Loucy (cell line): ENCODE measurements at regions not wholly inside any gene's neighbourhood (a gene's known extent, or its start where the extent isn't known, plus 50 kb on each side); places are given as distances from the start of the nearest gene placed in this dataset.

ENCODE experiments used
- H2AFZ ChIP-seq: fragments of 200-600 bp; sonication (generic); 2 replicates; pipeline ENCODE4 v1.6.0; 2016; ENCODE audit warnings: antibody characterized with exemption, mild to moderate bottlenecking, low read length, moderate library complexity
- H3F3A ChIP-seq: fragments of 200-600 bp; 2 replicates; pipeline ENCODE4 v1.6.0; 2016; ENCODE audit warnings: antibody characterized with exemption, low read depth, mild to moderate bottlenecking
- H3K27me3 ChIP-seq: fragments of 200-600 bp; sonication (generic); 2 replicates; pipeline ENCODE4 v1.6.1; 2014; ENCODE audit warnings: low read length, mild to moderate bottlenecking; ENCODE audit not compliant: insufficient read depth, poor library complexity, severe bottlenecking
- H3K36me3 ChIP-seq: fragments of 200-600 bp; sonication (generic); 2 replicates; pipeline ENCODE4 v1.6.1; 2016; ENCODE audit warnings: low read length; ENCODE audit not compliant: insufficient read depth
- H3K4me1 ChIP-seq: fragments of 200-600 bp; sonication (generic); 2 replicates; pipeline ENCODE4 v1.5.1; 2014; ENCODE audit warnings: low read length, mild to moderate bottlenecking; ENCODE audit not compliant: insufficient read depth, poor library complexity, severe bottlenecking
- H3K4me2 ChIP-seq: fragments of 200-600 bp; sonication (generic); 2 replicates; pipeline ENCODE4 v1.6.0; 2014; ENCODE audit warnings: antibody characterized with exemption, low read length, low read depth, mild to moderate bottlenecking; ENCODE audit not compliant: poor library complexity, severe bottlenecking
- H3K4me3 ChIP-seq: fragments of 200-600 bp; sonication (generic); 2 replicates; pipeline ENCODE4 v1.5.1; 2014; ENCODE audit warnings: low read length, mild to moderate bottlenecking, mixed read lengths; ENCODE audit not compliant: poor library complexity, severe bottlenecking
- H3K79me2 ChIP-seq: fragments of 200-600 bp; sonication (generic); 2 replicates; pipeline ENCODE4 v1.6.1; 2014; ENCODE audit warnings: low read length; ENCODE audit not compliant: insufficient read depth
- H3K9ac ChIP-seq: fragments of 200-600 bp; sonication (generic); 2 replicates; pipeline ENCODE4 v1.6.0; 2014; ENCODE audit warnings: mild to moderate bottlenecking, low read depth, low read length, moderate library complexity; ENCODE audit not compliant: poor library complexity, severe bottlenecking
- H3K9me2 ChIP-seq: fragments of 200-600 bp; sonication (generic); replicated peaks from 2 replicates; pipeline ENCODE4 v1.6.1; 2016; ENCODE audit warnings: low read depth, low read length, mixed read lengths
- H3K9me3 ChIP-seq: fragments of 200-600 bp; sonication (generic); 2 replicates; pipeline ENCODE4 v1.6.1; 2014; ENCODE audit warnings: mild to moderate bottlenecking, antibody characterized with exemption, low read length, low read depth; ENCODE audit not compliant: insufficient read depth
- H4K20me1 ChIP-seq: fragments of 200-600 bp; sonication (generic); 2 replicates; pipeline ENCODE4 v1.6.0; 2014; ENCODE audit warnings: antibody characterized with exemption, low read length, mild to moderate bottlenecking; ENCODE audit not compliant: insufficient read depth, poor library complexity, severe bottlenecking
- CTCF ChIP-seq: fragments of 200-600 bp; sonication (generic); conservative IDR thresholded peaks from 2 replicates; pipeline ENCODE4 v1.5.1; 2014; ENCODE audit warnings: mild to moderate bottlenecking, antibody characterized with exemption, low read length
- EZH2phosphoT487 ChIP-seq: fragments of 200-600 bp; IDR thresholded peaks from 2 replicates; pipeline ENCODE4 v1.6.1; 2018; ENCODE audit warnings: antibody characterized with exemption, mild to moderate bottlenecking, moderate library complexity, borderline replicate concordance

- Histone ChIP-seq H3F3A (no peaks in the 10 kb centered on the region), H3K9me3 (no peaks in the 10 kb centered on the region), H3K36me3 (no peaks in the 10 kb centered on the region), H3K79me2 (no peaks in the 10 kb centered on the region), H3K27me3 (no peaks in the 10 kb centered on the region), H3K4me2 (no peak overlapping the region), H3K9me2 (no peaks in the 10 kb centered on the region; the same call in 1 of the 2 replicates), H4K20me1 (no peaks in the 10 kb centered on the region), H2AFZ (no peak overlapping the region), H3K4me3 (no peak overlapping the region), H3K4me1 (no peaks in the 10 kb centered on the region), H3K9ac (no peak overlapping the region)
- TF ChIP-seq EZH2phosphoT487 (no peak), CTCF (no peak)
Observed at GRCh38 chr3:3641877-3642455, 157.3 kb upstream of the LRRN1 start.

- Histone ChIP-seq H3K9ac (no peak overlapping the region), H3K9me2 (no peaks in the 10 kb centered on the region; the same call in 1 of the 2 replicates), H3K27me3 (no peaks in the 10 kb centered on the region), H3K9me3 (no peaks in the 10 kb centered on the region), H3K4me3 (no peak overlapping the region), H3K36me3 (no peaks in the 10 kb centered on the region), H3K4me2 (no peak overlapping the region), H3K79me2 (no peaks in the 10 kb centered on the region), H4K20me1 (no peaks in the 10 kb centered on the region), H3K4me1 (no peaks in the 10 kb centered on the region), H2AFZ (no peak overlapping the region), H3F3A (no peaks in the 10 kb centered on the region)
- TF ChIP-seq CTCF: no peak
- no peak for TF ChIP-seq EZH2phosphoT487
Observed at GRCh38 chr3:3639078-3639477, 160.2 kb upstream of the LRRN1 start.

- Histone ChIP-seq H3K9me2 (no peaks in the 10 kb centered on the region), H2AFZ (no peak overlapping the region), H3K4me1 (no peaks in the 10 kb centered on the region), H3K79me2 (no peaks in the 10 kb centered on the region), H3K9me3 (no peaks in the 10 kb centered on the region), H3K27me3 (no peaks in the 10 kb centered on the region), H3K4me2 (no peak overlapping the region), H4K20me1 (no peaks in the 10 kb centered on the region), H3K4me3 (no peak overlapping the region), H3K9ac (no peak overlapping the region), H3F3A (no peaks in the 10 kb centered on the region), H3K36me3 (no peaks in the 10 kb centered on the region)
- TF ChIP-seq CTCF (no peak), EZH2phosphoT487 (no peak)
Observed at GRCh38 chr3:3636815-3637214, 162.4 kb upstream of the LRRN1 start.
